OCI-LY3 (cell line): ENCODE measurements at regions not wholly inside any gene's neighbourhood (a gene's known extent, or its start where the extent isn't known, plus 50 kb on each side); places are given as distances from the start of the nearest gene placed in this dataset.
A peak's percentile ranks its signal among the peaks of the same experiment; 100 is the strongest.

ENCODE experiments used
- H2AFZ ChIP-seq: fragments of 200-600, 300-600 bp; shearing (Covaris generic); 2 replicates; pipeline ENCODE4 v1.6.0; 2014; ENCODE audit warnings: antibody characterized with exemption, low read depth, low read length
- H3K27ac ChIP-seq: fragments of 200-600, 300-600 bp; sonication (generic); 2 replicates; pipeline ENCODE4 v1.5.1; 2014; ENCODE audit warnings: mild to moderate bottlenecking, low read length, moderate library complexity, mixed read lengths
- H3K27me3 ChIP-seq: fragments of 200-600, 300-600 bp; sonication (generic); 2 replicates; pipeline ENCODE4 v1.6.1; 2014; ENCODE audit warnings: low read depth, low read length, mixed read lengths
- H3K36me3 ChIP-seq: fragments of 200-600, 300-600 bp; sonication (generic); replicated peaks from 2 replicates; pipeline ENCODE3; 2014; ENCODE audit warnings: low read depth, low read length, mixed read lengths
- H3K4me1 ChIP-seq: fragments of 300-600, 200-600 bp; sonication (generic); 2 replicates; pipeline ENCODE4 v1.6.1; 2014; ENCODE audit warnings: low read length, mixed read lengths
- H3K4me2 ChIP-seq: fragments of 200-600, 300-600 bp; sonication (generic); 2 replicates; pipeline ENCODE4 v1.6.1; 2014; ENCODE audit warnings: low read length, mixed read lengths
- H3K4me3 ChIP-seq: fragments of 300-600, 200-600 bp; sonication (generic); 2 replicates; pipeline ENCODE4 v1.5.1; 2014; ENCODE audit warnings: antibody characterized with exemption, mild to moderate bottlenecking, low read length, moderate library complexity
- H3K79me2 ChIP-seq: fragments of 300-600, 200-600 bp; shearing (Covaris generic); 2 replicates; pipeline ENCODE4 v1.6.1; 2014; ENCODE audit warnings: mild to moderate bottlenecking, low read length, mixed read lengths
- H3K9ac ChIP-seq: fragments of 300-600, 200-600 bp; shearing (Covaris generic); 2 replicates; pipeline ENCODE4 v1.6.0; 2014; ENCODE audit warnings: mild to moderate bottlenecking, low read length, moderate library complexity
- H3K9me3 ChIP-seq: fragments of 200-600, 300-600 bp; shearing (Covaris generic); 2 replicates; pipeline ENCODE4 v1.6.1; 2014; ENCODE audit warnings: low read length, mixed read lengths; ENCODE audit not compliant: insufficient read depth
- H4K20me1 ChIP-seq: fragments of 200-600, 300-600 bp; sonication (generic); 2 replicates; pipeline ENCODE4 v1.6.1; 2016; ENCODE audit warnings: low read length, mixed read lengths; ENCODE audit not compliant: insufficient read depth
- EZH2phosphoT487 ChIP-seq: fragments of 200-600 bp; shearing (Covaris generic); IDR thresholded peaks from 2 replicates; pipeline ENCODE4 v1.6.1; 2018; ENCODE audit warnings: antibody characterized with exemption, mixed run types, low read depth
- TF ChIP-seq, protein P1 (sequence below): fragments of 200-600, 300-600 bp; sonication (generic); IDR thresholded peaks from 2 replicates; pipeline ENCODE4 v1.5.1; 2014; ENCODE audit warnings: antibody characterized with exemption, low read length, low read depth

DNA sequence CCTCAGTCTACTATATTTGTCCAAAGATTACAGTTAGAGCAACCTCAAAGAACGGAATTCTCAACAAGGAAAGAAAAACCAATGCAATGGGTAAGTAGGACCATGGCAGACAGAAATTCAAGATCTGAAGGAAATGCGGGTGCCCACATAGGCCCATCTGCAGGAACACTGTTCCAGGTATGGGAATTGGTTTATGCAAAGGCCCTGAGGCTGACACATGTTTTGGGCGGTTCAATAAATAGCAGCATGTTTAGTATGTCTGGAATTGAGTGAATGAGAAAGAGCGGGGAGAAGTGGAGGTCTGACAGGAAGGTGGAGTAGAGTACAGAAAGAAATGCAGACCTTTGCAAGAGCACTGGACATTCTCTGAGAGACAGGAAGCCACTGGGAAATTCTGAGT is 164.7 kb upstream of the KLF12 start:
- Histone ChIP-seq H3K36me3 (no peaks in the 10 kb centered on the region), H3K27ac (no peak overlapping the region), H3K4me3 (no peak overlapping the region), H3K27me3 (no peaks in the 10 kb centered on the region), H4K20me1 (no peaks in the 10 kb centered on the region), H3K9ac (no peak overlapping the region), H3K9me3 (no peaks in the 10 kb centered on the region), H3K4me1 (peaks cover 8% of the 10 kb centered on the region), H2AFZ (no peak overlapping the region), H3K79me2 (no peaks in the 10 kb centered on the region), H3K4me2 (no peak overlapping the region)
- TF ChIP-seq, protein P1, sequence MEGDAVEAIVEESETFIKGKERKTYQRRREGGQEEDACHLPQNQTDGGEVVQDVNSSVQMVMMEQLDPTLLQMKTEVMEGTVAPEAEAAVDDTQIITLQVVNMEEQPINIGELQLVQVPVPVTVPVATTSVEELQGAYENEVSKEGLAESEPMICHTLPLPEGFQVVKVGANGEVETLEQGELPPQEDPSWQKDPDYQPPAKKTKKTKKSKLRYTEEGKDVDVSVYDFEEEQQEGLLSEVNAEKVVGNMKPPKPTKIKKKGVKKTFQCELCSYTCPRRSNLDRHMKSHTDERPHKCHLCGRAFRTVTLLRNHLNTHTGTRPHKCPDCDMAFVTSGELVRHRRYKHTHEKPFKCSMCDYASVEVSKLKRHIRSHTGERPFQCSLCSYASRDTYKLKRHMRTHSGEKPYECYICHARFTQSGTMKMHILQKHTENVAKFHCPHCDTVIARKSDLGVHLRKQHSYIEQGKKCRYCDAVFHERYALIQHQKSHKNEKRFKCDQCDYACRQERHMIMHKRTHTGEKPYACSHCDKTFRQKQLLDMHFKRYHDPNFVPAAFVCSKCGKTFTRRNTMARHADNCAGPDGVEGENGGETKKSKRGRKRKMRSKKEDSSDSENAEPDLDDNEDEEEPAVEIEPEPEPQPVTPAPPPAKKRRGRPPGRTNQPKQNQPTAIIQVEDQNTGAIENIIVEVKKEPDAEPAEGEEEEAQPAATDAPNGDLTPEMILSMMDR = no peak

DNA sequence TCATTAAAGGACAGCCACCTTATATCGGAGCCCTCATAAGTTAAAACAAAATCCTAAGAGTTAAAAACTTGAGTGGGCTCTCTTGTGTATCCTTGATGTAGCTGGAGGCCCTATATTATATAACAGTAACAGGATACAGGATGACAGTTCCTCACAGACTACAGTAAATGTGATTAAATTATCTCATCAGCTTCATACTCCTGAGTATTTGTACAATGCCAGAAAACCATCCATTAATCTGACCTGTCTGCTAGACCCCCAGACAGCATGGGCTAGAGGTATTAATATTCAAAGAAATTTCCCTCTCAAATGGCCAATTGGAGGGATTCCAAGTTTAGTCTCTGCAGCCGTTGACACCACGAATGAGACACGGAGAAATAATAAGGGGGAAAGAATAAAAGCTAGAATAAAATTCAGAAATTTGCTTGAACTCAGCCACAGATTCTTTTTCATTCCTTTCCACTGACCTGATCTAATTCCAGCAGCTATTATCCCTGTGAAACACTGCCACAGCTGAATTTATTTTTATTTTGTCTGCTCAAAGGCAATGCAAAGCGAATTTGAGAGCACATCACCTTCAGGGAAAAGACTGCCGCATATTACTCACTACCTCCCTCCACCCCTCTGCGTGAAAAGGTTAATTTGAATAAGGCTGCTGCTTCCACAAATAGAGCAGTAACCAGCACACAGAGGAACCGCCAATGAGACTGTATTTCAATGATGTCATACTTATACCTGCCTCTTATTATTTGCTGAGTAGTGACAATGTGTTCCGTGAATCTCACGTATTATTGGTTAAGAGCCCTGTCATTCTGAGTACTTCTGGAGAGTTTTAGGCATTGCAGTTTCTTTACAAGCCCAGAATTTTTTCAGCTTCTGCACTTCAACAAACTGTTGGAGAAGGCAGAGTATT is 155.9 kb upstream of the KLF12 start:
- Histone ChIP-seq H3K36me3 (no peaks in the 10 kb centered on the region), H3K4me3 (peak overlapping the region; percentile 71), H3K4me1 (peaks cover 46% of the 10 kb centered on the region), H3K9ac (peak overlapping the region; percentile 30; the same call in 1 of the 2 replicates), H3K4me2 (peak overlapping the region; percentile 77), H3K27me3 (peaks cover 4% of the 10 kb centered on the region; the same call in 1 of the 2 replicates), H2AFZ (peak overlapping the region; percentile 82), H3K27ac (no peak overlapping the region), H3K79me2 (no peaks in the 10 kb centered on the region), H3K9me3 (no peaks in the 10 kb centered on the region), H4K20me1 (no peaks in the 10 kb centered on the region)
- no peak for TF ChIP-seq EZH2phosphoT487
- TF ChIP-seq, protein P1 = no peak

DNA sequence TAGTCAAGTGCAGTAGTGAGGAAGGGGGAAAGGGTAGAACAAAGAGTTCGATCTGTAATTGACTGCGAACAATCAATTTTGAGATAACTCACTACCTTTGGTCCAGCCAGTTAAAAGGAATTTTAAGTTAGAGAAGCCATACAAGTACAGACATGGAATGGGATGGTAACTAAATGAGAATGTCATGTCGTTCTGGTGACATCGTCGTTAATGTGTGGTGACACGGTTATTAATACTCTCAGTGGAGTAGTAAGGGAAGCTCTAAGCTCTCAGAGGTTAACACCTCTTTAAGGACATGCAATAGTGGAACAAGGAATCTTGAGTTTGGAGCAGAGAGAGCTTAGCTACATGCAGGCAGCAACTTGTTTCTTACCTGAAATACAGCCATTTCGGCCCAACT is 154.9 kb upstream of the KLF12 start:
- H2AFZ ChIP-seq = no peak overlapping the region
- H3K79me2 ChIP-seq = no peaks in the 10 kb centered on the region
- no peak for TF ChIP-seq EZH2phosphoT487
- TF ChIP-seq, protein P1 = no peak
- H3K36me3 ChIP-seq = no peaks in the 10 kb centered on the region
- H3K4me2 ChIP-seq = no peak overlapping the region
- peaks cover 4% of the 10 kb centered on the region; the same call in 1 of the 2 replicates for H3K27me3 ChIP-seq
- H3K4me1 ChIP-seq = peaks cover 46% of the 10 kb centered on the region
- H3K27ac ChIP-seq = no peak overlapping the region
- H3K9me3 ChIP-seq = no peaks in the 10 kb centered on the region
- no peak overlapping the region for H3K4me3 ChIP-seq
- H4K20me1 ChIP-seq = no peaks in the 10 kb centered on the region
- no peak overlapping the region for H3K9ac ChIP-seq

DNA sequence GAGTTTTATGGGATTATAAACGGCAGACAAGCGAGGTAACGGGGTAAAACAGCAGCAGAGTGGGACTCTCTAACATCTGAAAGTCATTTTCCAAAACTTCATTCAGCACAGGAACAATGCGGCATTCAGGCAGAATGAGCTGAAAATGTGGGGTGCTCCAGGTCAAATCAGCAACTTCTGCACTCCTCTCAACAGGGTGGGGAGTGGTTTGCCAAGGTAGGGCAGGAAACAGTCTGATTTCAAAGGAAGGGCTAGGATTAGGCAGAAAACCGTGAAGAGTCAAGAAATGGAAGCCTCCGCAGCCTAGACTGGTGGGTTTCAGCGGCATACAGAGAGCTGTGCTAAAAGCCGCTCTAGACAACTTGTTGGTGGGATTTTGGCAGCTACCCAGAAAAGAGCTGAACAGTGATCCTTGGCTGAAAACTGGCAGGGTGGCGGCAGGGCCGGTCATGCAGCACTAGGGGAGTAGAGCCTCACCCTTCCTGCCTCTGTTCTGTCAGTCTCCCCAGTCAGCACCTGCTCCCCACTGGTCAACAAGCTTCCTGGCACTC is 154.2 kb upstream of the KLF12 start:
- H3K4me3 ChIP-seq = peak overlapping the region; percentile 71
- H3K27me3 ChIP-seq = peaks cover 4% of the 10 kb centered on the region; the same call in 1 of the 2 replicates
- H3K9ac ChIP-seq = peak overlapping the region; percentile 27
- H3K9me3 ChIP-seq = no peaks in the 10 kb centered on the region
- H3K79me2 ChIP-seq = no peaks in the 10 kb centered on the region
- H3K36me3 ChIP-seq = no peaks in the 10 kb centered on the region
- H3K27ac ChIP-seq = no peak overlapping the region
- H3K4me2 ChIP-seq = peak overlapping the region; percentile 82
- H3K4me1 ChIP-seq = peaks cover 44% of the 10 kb centered on the region
- no peaks in the 10 kb centered on the region for H4K20me1 ChIP-seq
- H2AFZ ChIP-seq = peak overlapping the region; percentile 43
- TF ChIP-seq EZH2phosphoT487 = no peak
- TF ChIP-seq, protein P1 = no peak
